ENCODE measurements at regions not wholly inside any gene's neighbourhood (a gene's known extent, or its start where the extent isn't known, plus 50 kb on each side); places are given as distances from the start of the nearest gene placed in this dataset.
"Not testable (repeated sequence)": the region's sequence is repeated elsewhere in the genome, so short reads cannot be mapped to it uniquely, and the experiment has no call there.

- not testable (repeated sequence) for TF ChIP-seq CTCF, POLR2A, POLR2AphosphoS5 (IDR thresholded peaks at IDR 0.05)
Measured at GRCh38 chr15:30723540-30724175, 97.7 kb downstream of the ARHGAP11B start.
